GM19438 (cell line): ENCODE measurements at regions not wholly inside any gene's neighbourhood (a gene's known extent, or its start where the extent isn't known, plus 50 kb on each side); places are given as distances from the start of the nearest gene placed in this dataset.
"Not testable (repeated sequence)": the region's sequence is repeated elsewhere in the genome, so short reads cannot be mapped to it uniquely, and the experiment has no call there.

ENCODE experiments used
- ATAC-seq: cut with Tn5 transposase; IDR thresholded peaks from one replicate; pipeline ENCODE4 v1.9.1; 2021; ENCODE audit warnings: low read depth; ENCODE audit not compliant: unreplicated experiment

DNA sequence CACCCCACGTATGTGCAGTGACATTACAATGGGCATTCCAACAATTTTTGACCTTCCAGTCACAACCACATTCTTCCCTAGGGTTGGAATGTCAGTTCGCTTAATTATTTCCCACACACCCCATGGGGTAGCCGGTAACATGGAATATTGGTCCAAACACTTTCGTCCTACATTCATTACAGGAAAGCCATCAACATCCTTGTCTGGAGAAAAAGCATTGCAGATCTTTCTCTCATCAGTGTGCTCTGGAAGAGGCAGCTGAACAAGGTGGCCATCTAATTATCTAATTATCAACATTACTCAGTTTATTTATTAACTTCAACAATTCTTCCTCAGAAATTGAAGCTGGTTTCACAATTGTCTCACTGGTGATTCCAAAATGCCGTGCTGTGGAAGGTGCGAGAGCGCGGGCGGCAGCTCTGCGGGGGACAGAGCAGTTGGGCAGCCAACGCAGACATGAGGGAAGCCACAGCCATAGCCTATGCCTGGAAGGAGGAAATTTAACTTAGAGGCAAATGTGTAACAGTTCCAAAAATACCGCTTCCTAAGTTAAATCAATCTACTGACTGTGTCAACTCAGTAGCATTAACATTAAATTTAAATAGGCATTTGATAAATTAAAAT is 1158.9 kb upstream of the EPHA6 start:
- no peak for ATAC-seq

DNA sequence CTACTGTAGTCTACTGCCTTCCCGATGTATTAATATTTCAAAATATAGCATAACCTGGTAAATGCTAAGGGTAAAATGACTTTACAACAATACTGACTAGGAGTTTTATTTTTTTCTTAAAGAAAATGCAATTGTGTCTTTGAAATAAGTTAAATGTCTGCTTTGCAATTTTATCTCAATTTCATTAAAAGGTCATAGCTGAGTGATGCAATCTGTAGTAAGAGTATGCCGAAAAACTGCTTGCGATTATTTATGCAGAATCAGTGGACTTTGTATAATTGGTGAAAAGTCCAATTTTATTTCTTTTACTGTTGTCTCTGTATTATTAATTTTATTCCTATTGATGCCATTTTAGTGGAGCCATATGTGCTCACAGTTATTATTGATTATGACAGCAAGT is 1143.6 kb upstream of the EPHA6 start:
- ATAC-seq, result no peak

DNA sequence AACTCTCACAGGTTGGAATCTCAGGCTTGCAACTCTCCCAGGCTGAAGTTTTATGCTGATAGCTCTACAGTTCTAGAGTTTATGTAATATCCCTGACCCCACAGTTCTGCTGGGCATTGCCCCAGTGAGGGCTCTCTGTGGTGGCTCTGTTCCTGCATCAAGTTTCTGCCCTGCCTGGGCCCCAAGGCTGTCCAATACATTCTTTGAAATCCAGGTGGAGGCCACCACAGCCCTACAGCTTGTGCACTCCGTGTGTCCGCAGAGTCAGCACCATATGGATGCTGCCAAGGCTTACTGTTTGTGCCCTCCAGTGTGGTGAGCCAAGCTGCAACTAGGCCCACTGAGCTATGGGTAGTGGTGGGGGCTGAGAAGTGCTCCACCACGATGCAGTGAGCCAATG is 1141.2 kb upstream of the EPHA6 start:
- ATAC-seq, result no peak

DNA sequence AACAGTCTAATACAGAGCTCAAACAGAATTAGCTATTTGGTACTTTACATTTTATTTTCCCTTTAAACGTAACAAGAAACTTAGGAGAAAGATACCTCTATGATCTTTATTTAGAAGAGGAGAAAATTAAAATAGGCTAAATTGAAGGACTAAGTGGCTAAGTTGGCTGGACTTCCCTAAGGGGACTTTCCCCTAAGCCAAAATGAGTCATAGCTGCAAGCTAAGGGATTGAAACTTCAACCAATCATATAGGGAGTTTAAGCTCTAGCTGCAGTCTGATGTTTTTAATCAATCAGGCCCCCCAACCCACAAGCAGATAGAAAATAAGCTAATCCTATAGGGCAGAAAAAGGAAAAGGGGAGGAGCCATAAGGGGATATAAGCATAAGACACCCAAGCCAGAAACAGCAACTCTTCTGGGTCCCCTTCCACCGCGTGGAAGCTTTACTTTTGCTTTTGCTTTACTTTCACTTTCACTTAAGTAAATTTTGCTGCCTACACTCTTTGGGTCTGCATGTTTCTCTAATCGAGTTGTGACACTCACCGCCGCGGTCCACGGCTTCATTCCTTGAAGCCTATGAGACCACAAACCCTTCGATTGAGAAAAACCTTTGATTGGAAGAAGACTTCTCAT is 1108.5 kb upstream of the EPHA6 start:
- no peak for ATAC-seq

DNA sequence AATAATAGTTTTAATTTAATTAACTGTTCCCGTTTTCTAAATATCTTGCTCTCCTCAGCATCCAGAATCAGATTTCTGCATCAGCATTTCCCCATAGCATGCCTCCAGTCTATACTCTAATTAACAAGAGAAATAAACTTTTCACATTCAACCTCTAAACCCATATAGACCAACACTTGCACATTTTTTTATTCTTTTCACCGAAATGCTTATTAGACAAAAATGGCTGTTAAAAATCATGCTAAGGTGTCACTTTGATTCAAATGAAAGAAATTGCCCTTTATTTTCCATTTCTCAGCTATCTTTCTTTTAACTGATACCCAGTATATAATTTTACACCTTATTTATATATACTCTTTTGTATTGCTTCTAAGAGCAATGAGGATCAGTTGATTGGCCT is 1107.1 kb upstream of the EPHA6 start:
- ATAC-seq, result no peak

DNA sequence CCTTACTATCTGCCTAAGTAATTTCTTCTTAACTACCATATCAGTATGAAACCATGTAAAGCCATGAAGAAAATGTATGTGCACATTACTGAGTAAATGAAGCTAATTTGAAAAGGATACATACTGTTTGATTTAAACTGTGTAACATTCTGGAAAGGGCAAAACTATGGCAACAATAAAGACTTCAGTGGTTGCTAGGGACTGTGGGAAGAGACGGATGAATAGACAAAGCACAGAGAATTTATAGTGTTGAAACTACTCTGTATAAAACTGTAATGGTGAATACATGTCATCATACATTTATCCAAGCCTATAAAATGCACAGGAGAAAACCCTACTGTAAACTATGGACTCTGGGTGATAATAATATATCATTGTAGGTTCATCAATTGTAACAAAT is 1103.7 kb upstream of the EPHA6 start:
- ATAC-seq, result no peak

DNA sequence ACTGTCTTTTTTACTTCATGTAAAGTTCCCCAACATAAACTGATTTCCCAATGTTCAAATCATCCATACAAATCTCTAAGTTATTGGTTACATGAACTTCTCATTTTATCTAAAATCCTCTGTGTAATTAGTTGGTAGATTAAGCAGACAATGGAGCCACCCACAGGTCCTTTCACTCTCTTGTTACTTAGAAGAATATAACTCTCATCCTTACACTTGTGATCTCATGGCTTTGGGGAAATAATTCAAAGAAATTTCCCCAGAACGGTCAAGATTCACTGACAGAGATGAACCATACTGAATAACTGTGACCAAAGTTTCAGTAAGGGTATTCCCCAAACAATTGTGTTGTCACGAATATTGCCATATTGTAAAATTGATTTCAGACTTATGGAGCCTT is 1102.6 kb upstream of the EPHA6 start:
- no peak for ATAC-seq

DNA sequence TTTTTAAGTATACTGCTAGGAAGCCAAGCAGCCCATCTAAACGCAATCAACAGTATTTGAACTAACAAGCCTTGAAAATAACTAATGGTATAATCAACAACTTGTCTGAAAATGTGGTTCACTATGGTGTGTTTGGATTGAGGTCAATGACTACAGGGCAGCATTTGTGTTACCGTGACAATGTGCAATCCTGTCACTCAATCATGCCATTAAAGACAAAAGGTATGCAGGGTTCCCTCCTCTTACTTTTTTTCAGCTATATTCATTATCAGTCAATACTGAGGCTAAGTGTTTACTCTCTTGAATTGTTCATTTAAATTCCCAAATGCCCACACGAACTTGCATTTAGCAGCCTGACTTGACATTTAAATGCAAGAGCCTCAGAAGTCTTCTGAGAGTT is 1099.3 kb upstream of the EPHA6 start:
- ATAC-seq, result no peak

DNA sequence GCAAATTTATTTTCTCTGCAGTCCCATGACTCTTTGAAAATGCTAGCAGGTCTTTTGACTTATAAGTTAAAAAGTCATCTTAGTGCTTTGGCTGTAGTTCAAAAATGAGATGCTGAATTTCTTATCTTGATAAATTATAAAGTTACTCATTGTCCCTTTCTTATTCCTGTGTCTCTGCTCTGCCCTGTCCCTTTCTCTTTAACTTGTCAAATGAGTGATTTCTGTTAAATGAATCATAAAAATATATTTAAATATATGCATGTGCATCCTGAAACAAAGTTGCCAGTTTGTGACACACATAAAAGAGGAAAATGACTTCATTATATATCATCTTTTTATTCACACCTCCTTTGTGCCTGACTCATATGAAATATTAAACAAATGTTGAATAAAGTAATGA is 1097.3 kb upstream of the EPHA6 start:
- no peak for ATAC-seq

DNA sequence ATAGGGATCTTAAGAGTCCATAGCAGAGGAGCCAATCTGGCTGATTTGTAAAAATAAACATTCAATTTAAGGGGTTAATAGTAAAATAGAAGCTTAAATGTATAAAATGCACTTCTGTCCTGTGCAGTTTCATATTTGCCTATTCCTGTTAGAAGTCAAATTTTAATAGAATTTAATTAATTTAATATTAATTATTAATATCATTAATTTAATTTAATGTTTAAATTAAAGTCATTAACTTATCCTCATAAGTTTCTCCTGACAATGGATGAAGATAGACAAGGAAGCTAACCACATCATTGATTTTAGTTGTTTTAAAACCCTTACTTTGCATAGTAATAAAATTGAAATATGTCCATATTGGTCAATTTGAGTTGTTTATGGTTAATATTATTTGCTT is 1096.2 kb upstream of the EPHA6 start:
- ATAC-seq, result no peak

DNA sequence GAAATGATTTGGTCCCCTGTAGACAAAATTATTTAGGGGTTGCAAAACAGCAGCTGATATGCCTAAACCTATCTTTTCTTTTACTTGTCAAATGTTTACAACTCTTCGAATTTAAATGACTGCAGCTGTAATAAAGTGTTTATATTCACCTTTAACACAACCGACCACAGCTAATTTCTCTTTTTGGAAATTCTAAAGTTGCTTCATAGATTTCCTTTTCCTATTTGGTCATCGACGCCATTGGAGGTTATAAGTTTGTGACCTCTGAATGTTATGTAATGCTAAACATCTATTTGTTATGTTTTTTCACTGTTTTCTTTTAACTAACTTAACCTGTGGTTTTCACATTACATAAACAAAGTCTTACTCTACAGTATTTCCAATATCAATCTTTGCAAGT is 1094.9 kb upstream of the EPHA6 start:
- ATAC-seq, result no peak

DNA sequence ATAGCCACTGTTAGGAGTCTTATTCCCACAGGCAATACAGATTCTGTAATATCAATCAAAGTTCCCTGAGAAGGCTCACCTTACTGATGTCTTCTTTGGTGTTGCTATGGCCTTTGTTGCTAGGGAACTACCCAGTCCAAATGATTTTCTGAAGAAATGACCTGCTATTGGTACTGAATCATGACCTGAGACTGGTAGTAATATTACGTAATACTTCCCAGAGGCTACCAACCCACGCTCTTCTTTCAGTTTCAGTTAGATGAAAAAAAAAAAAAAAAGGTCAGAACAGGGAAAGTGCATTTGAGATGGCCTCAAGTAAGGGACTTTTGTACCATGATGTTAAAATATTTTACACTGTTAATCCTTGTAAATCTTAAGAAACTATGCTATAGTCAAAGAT is 1092.5 kb upstream of the EPHA6 start:
- no peak for ATAC-seq

DNA sequence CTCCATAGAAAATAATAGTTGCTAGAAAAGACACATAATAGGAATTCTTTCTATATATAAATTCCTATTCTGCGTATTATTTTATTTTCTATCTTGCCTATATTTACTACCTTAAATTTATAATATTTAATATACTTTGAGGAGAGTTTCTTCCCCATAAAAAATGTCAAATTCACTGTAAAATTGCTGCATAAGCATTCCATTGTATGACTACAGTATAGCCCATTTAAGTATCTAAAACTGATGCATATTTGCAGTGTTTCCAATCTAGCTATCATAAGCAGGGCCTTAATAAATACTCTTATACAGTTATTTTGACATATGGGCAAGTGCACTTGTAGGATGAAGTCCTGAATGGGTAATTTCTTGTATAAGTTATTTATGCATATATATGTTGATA is 1088.6 kb upstream of the EPHA6 start:
- no peak for ATAC-seq

DNA sequence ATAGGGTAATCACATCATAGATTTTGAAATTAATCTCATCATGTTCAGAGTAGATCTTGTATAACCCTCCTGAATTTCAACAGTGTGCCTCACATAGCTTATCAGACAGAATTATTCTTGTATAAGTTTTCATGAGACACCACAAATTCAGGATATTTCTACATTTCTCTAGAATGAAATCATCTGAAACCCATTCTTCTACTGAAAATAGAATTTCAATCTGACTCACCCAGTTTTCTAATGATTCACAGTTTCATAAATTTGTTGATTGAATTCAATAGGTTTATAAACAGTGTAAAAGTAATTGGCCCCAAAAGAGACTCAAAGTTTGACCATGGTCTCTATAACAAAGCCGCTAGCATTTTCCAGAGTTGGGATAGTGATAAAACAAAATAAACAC is 1082.6 kb upstream of the EPHA6 start:
- ATAC-seq, result no peak

DNA sequence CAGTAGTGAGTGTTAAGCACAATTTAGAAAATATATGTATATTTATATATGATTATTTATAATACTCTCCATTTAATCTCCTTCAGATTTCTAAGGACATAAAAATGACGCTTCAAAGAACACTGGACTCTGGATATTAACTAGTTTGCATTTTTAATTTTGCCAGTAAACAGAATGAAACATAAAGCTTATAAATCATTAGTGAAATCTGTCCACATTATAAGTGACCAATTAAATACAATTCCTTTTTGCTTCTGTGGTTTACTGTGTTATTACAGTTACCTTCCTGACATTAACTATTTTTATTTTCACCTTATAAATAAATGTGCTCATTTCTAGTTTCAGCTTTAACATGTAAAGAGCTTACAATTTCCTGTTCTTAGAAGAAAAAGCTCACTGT is 1081.1 kb upstream of the EPHA6 start:
- ATAC-seq, result no peak

DNA sequence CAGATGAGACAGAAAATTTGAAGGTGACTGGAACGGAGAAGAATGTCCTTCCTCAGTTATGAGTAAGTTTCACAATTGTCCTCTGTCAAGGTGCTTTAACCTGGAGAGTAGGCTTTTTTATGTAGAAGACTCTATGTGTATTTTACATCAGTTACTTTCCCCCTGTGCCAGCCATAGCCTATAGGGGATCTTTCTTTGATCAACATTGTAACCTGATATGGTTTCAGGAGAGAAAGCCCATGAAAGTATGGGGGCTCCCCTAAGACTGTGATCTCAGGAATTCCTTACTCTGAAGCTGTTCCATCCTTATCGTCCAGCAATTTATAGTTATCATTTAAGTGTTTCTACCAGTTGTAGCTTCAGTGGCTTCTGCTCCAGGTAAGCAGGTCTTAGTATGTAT is 1076.3 kb upstream of the EPHA6 start:
- ATAC-seq, result no peak

DNA sequence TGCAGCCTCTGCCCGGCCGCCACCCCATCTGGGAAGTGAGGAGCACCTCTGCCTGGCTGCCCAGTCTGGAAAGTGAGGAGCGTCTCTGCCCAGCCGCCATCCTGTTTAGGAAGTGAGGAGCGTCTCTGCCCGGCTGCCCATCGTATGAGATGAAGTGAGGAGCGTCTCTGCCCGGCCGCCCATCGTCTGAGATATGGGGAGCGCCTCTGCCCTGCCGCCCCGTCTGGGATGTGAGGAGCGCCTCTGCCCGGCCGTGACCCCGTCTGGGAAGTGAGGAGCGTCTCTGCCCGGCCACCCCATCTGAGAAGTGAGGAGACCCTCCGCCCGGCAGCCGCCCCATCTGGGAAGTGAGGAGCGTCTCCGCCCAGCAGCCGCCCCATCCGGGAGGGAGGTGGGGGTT is 1069.5 kb upstream of the EPHA6 start:
- ATAC-seq, result not testable (repeated sequence)

DNA sequence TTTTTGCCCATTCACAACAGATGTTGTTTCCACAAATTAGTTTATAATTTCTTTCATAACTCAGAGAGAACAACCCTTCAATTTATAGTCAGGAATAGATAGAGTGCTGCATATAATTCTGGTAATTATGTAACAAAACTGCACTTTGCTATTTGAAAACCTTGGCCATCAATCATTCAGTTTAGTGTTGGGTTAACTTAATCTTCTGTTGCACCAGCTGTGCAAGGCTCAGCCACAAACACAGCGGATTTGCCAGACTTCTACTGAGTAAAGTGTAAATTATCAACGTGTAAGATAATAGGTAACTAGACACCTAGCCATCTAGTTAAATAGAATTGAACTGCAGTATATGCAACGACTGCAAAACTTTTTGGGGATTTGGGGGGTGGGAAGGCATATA is 1064.3 kb upstream of the EPHA6 start:
- no peak for ATAC-seq

DNA sequence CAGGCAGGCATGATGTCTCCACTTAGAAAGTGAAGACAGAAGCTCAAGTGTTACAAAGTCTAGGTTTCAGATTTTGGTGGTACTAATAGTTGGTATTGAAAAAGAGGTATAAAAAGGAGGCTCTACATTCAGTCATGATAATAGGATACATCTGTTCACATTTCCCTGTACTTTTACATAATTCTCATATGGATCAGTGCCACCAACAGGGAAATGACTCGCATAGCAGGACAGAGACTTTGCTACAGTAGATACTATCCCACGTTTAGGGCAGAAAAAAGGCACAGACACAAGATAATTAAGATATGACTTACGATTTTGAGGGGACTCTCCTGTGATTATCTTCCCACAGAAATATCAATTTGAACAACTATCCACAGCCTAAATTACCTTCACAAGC is 1062.9 kb upstream of the EPHA6 start:
- ATAC-seq, result no peak

DNA sequence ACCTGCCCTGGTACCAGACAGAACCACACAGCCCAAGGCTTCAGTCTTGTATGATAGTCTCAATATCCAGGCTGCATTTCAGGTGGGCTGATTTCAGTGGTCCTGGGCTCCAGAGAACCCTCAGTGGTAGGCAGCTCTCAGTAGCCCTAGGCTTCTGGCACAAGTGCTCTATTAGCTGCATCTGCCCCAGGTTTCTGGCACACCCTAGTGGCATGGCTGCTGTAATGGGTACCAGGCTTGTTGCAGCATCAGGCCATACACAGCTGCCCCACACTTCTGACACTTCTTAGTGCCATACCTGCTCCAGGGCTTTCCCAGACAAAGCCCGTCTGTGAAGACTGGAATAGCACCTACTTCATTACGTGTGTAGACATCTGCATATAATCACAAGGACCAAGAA is 1062.2 kb upstream of the EPHA6 start:
- ATAC-seq, result no peak

DNA sequence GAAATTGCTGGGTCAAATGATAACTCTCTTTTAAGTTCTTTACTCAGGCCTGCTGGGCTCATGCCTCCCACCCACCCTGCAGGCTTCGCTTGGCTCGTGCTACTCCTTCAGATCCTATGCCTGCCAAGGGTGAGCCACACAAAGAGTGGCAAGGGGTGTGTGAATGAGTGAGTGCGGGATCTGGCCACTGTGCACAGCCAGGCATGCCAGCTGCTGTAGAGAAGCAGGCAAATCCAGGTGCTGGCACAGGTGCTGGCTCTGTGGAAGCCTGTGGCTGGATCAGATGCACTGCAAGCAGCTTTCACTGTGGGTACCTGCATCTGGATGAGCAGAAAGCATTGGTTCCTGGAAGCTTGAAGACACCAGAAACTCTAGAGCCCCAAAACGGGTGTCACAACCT is 1055.7 kb upstream of the EPHA6 start:
- ATAC-seq, result no peak

DNA sequence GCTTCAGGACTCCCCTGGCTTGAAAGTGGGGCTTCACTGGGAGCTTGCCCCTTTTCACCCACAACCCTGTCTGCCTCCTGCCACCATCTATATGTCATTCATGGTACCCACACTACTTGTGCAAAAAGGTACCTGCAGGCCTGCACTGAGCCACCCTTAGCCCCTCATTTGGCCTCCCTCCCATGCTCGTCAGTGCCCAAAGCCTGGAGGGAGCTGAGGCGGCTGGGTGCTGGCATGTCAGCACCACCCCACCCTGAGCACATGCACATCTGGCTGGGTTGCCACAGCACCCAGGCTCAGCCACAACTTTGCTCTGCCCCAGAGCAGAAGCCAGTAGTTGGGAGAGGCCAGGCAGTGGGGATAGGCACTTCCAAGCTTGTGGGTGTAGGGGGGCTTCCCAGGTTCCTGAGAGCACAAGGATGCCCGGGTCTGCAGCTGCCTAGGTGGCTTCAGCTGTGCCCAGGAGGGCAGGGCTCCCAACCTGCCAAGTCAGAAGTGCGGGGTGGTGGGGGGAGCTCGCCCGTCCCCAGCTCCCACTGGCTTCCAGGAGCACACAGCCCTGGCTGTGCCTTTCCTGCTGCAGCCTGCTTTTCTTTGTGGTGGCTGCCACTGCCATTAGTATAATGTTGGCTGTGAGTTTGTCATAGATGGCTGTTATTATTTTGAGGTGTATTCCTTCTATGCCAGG is 1054.6 kb upstream of the EPHA6 start:
- ATAC-seq, result no peak
